ENCODE measurements at regions not wholly inside any gene's neighbourhood (a gene's known extent, or its start where the extent isn't known, plus 50 kb on each side); places are given as distances from the start of the nearest gene placed in this dataset.

- Histone ChIP-seq H3K4me3 (replicated peaks in 1 of 3; ENCODE audit: insufficient read depth in 1 of 3, low read depth in 2 of 3, low read length in 3 of 3) (no peak overlapping the region), H2AFZ (ENCODE audit: low read length) (no peak overlapping the region), H3K79me2 (ENCODE audit: insufficient read depth, low read length) (no peaks in the 10 kb centered on the region), H3K4me2 (ENCODE audit: low read depth, low read length) (no peak overlapping the region), H3K36me3 (replicated peaks in 1 of 2; ENCODE audit: control insufficient read depth in 1 of 2, insufficient read depth in 2 of 2, low read length in 2 of 2) (no peaks in the 10 kb centered on the region), H3K4me1 (ENCODE audit: insufficient read depth, low read length) (no peaks in the 10 kb centered on the region), H3K9me3 (ENCODE audit: low read length) (peaks cover 16% of the 10 kb centered on the region; the same call in 1 of the 2 replicates), H4K20me1 (ENCODE audit: insufficient read depth, low read length) (no peaks in the 10 kb centered on the region), H3K27ac (ENCODE audit: extremely low read length, insufficient read depth, low read length) (no peak overlapping the region), H3K9ac (ENCODE audit: insufficient read depth, low read depth, low read length) (no peak overlapping the region), H3K27me3 (ENCODE audit: control insufficient read depth in 1 of 2, insufficient read depth in 2 of 2, low read length in 2 of 2) (no peaks in the 10 kb centered on the region)
- ATAC-seq (no peak), DNase-seq (ENCODE audit: low spot score) (no peak), FAIRE-seq (no peak)
- TF ChIP-seq THAP11 (CRISPR knock-in tag; IDR thresholded peaks at IDR 0.05) (no peak), RNF219 (CRISPR knock-in tag; IDR thresholded peaks at IDR 0.05) (no peak), ZNF646 (CRISPR knock-in tag; IDR thresholded peaks at IDR 0.05) (no peak), ZNF260 (CRISPR knock-in tag; IDR thresholded peaks at IDR 0.05; ENCODE audit: borderline replicate concordance, low read depth) (no peak), MBNL3 (CRISPR knock-in tag; conservative IDR thresholded peaks at IDR 0.05) (no peak), PHF21A (CRISPR knock-in tag; IDR thresholded peaks at IDR 0.05) (no peak), HIVEP1 (CRISPR knock-in tag; IDR thresholded peaks at IDR 0.05) (no peak), ZBTB25 (CRISPR knock-in tag; IDR thresholded peaks at IDR 0.05) (no peak), KLF6 (CRISPR knock-in tag; IDR thresholded peaks at IDR 0.05) (no peak), CENPX (CRISPR knock-in tag; IDR thresholded peaks at IDR 0.05) (no peak), ZNF577 (CRISPR knock-in tag; IDR thresholded peaks at IDR 0.05; ENCODE audit: borderline replicate concordance, low read depth) (no peak), SRF (IDR thresholded peaks at IDR 0.05; ENCODE audit: low read depth, low read length) (no peak), CENPBD1 (CRISPR knock-in tag; IDR thresholded peaks at IDR 0.05; ENCODE audit: borderline replicate concordance, low read depth) (no peak), RFXAP (CRISPR knock-in tag; IDR thresholded peaks at IDR 0.05; ENCODE audit: borderline replicate concordance) (no peak), ZNF205 (CRISPR knock-in tag; IDR thresholded peaks at IDR 0.05) (no peak), FOXA3 (CRISPR knock-in tag; IDR thresholded peaks at IDR 0.05) (no peak)
- in situ Hi-C loops (cut with HindIII; ENCODE audit: extremely low pct_ligation_motif_present, low pct_unique_long_range_greater_than_20kb) (no loop called here), intact Hi-C loops (cut with micrococcal nuclease; ENCODE audit: unreplicated experiment) (no loop called here)
- BruUV-seq (replicated peaks), result no TSS peak
- WGBS (ENCODE audit: low lambda C conversion rate), result 0% methylated on average over 8 of the region's 8 CpGs
- CTCF ChIA-PET (ENCODE audit: low intra/inter-chr PET ratio, low total read pairs), result no interaction called here
- POLR2A ChIA-PET, result no interaction called here
Observed at GRCh38 chr4:23202712-23203247, 510.0 kb downstream of the GBA3 start.

All from HepG2 (cell line).